Subcutaneous abdominal adipose tissue (tissue), 5 donors: ENCODE measurements at regions not wholly inside any gene's neighbourhood (a gene's known extent, or its start where the extent isn't known, plus 50 kb on each side); places are given as distances from the start of the nearest gene placed in this dataset.
"Not testable (repeated sequence)": the region's sequence is repeated elsewhere in the genome, so short reads cannot be mapped to it uniquely, and the experiment has no call there.

Experiments
- H3K27ac ChIP-seq: one replicate; pipeline ENCODE4 v1.7.0; 2013; ENCODE audit warnings: low read depth, mild to moderate bottlenecking, inconsistent platforms, low read length, moderate library complexity
- H3K27me3 ChIP-seq, 5 donors: one replicate each; pipeline ENCODE4 v1.7.0; 2013; ENCODE audit warnings: low read length in 5 of 5, inconsistent platforms in 1 of 5; ENCODE audit not compliant: control insufficient read depth in 5 of 5, insufficient read depth in 4 of 5
- H3K36me3 ChIP-seq, 5 donors: one replicate each; pipeline ENCODE4 v1.7.0; 2013; ENCODE audit warnings: low read length in 5 of 5; ENCODE audit not compliant: control insufficient read depth in 5 of 5, insufficient read depth in 5 of 5
- H3K4me1 ChIP-seq, 5 donors: one replicate each; pipeline ENCODE4 v1.7.0; 2013; ENCODE audit warnings: low read length in 5 of 5, mild to moderate bottlenecking in 3 of 5, moderate library complexity in 1 of 5; ENCODE audit not compliant: control insufficient read depth in 5 of 5, insufficient read depth in 5 of 5
- H3K4me3 ChIP-seq, 5 donors: one replicate each; pipeline ENCODE4 v1.7.0; 2013; ENCODE audit warnings: low read length in 5 of 5, low read depth in 1 of 5
- H3K9ac ChIP-seq, 5 donors: one replicate each; pipeline ENCODE4 v1.7.0; 2013; ENCODE audit warnings: low read length in 5 of 5, mild to moderate bottlenecking in 4 of 5, moderate library complexity in 3 of 5
- H3K9me3 ChIP-seq, 5 donors: one replicate each; pipeline ENCODE4 v1.7.0; 2013; ENCODE audit warnings: low read length in 5 of 5; ENCODE audit not compliant: control insufficient read depth in 5 of 5
- donor health status: healthy.
- donor health status: healthy.
- donor health status: healthy.
- donor health status: healthy.
- donor health status: healthy.

- no peak overlapping the region for H3K9ac ChIP-seq
- H3K4me1 ChIP-seq, result no peaks in the 10 kb centered on the region
Measured at GRCh38 chr5:30156156-30156555, 1037.3 kb upstream of the CDH6 start.

GRCh38 chr5:30152431-30152830, 1041.1 kb upstream of the CDH6 start:
- Histone ChIP-seq H3K27ac (no peak overlapping the region), H3K27me3 (no peaks in the 10 kb centered on the region), H3K9me3 (no peaks in the 10 kb centered on the region), H3K4me3 (no peak overlapping the region), H3K4me1 (no peaks in the 10 kb centered on the region), H3K9ac (no peak overlapping the region), H3K36me3 (no peaks in the 10 kb centered on the region)

More at GRCh38 chr5:30156156-30156555, 1037.3 kb upstream of the CDH6 start:
- no peak overlapping the region for H3K27ac ChIP-seq
- H3K4me3 ChIP-seq, result no peak overlapping the region
- no peaks in the 10 kb centered on the region for H3K36me3 ChIP-seq
- no peaks in the 10 kb centered on the region for H3K9me3 ChIP-seq
- no peaks in the 10 kb centered on the region for H3K27me3 ChIP-seq

- no peak overlapping the region for H3K9ac ChIP-seq
- H3K4me1 ChIP-seq, result no peaks in the 10 kb centered on the region
- no peak overlapping the region for H3K4me3 ChIP-seq
Measured at GRCh38 chr5:30150231-30150630, 1043.3 kb upstream of the CDH6 start.

GRCh38 chr5:30149526-30149925, 1044.0 kb upstream of the CDH6 start:
- Histone ChIP-seq H3K9ac (no peak overlapping the region), H3K27ac (no peak overlapping the region), H3K4me3 (no peak overlapping the region), H3K9me3 (no peaks in the 10 kb centered on the region), H3K36me3 (no peaks in the 10 kb centered on the region), H3K4me1 (no peaks in the 10 kb centered on the region), H3K27me3 (no peaks in the 10 kb centered on the region)

More at GRCh38 chr5:30150231-30150630, 1043.3 kb upstream of the CDH6 start:
- no peaks in the 10 kb centered on the region for H3K36me3 ChIP-seq
- H3K27me3 ChIP-seq, result no peaks in the 10 kb centered on the region
- H3K9me3 ChIP-seq, result no peaks in the 10 kb centered on the region
- H3K27ac ChIP-seq, result no peak overlapping the region

GRCh38 chr5:30147976-30148375, 1045.5 kb upstream of the CDH6 start:
- Histone ChIP-seq H3K27ac (no peak overlapping the region), H3K4me3 (no peak overlapping the region), H3K9me3 (peaks cover 0 to 4% (median 0%) of the 10 kb centered on the region in 5 donors), H3K9ac (no peak overlapping the region), H3K4me1 (no peaks in the 10 kb centered on the region), H3K27me3 (no peaks in the 10 kb centered on the region), H3K36me3 (no peaks in the 10 kb centered on the region)

GRCh38 chr5:30144059-30144458, 1049.4 kb upstream of the CDH6 start:
- H3K4me1 ChIP-seq, H3K4me3 ChIP-seq, H3K27ac ChIP-seq, H3K27me3 ChIP-seq, H3K36me3 ChIP-seq, H3K9ac ChIP-seq, H3K9me3 ChIP-seq: not testable (repeated sequence)

GRCh38 chr5:30142432-30142831, 1051.1 kb upstream of the CDH6 start:
- H3K27me3 ChIP-seq, result no peaks in the 10 kb centered on the region
- peaks cover 0 to 5% (median 2%) of the 10 kb centered on the region in 5 donors for H3K9me3 ChIP-seq
- H3K4me1 ChIP-seq, result no peaks in the 10 kb centered on the region
- no peak overlapping the region for H3K27ac ChIP-seq
- no peak overlapping the region for H3K9ac ChIP-seq
- no peak overlapping the region for H3K4me3 ChIP-seq
- H3K36me3 ChIP-seq, result no peaks in the 10 kb centered on the region

- Histone ChIP-seq H3K9ac (no peak overlapping the region), H3K4me3 (no peak overlapping the region), H3K4me1 (no peaks in the 10 kb centered on the region), H3K9me3 (no peaks in the 10 kb centered on the region), H3K27me3 (no peaks in the 10 kb centered on the region), H3K27ac (no peak overlapping the region), H3K36me3 (no peaks in the 10 kb centered on the region)
Measured at GRCh38 chr5:30121043-30121442, 1072.4 kb upstream of the CDH6 start.

- peaks cover 0 to 3% (median 0%) of the 10 kb centered on the region in 5 donors for H3K9me3 ChIP-seq
- H3K27me3 ChIP-seq, result no peaks in the 10 kb centered on the region
- H3K27ac ChIP-seq, result no peak overlapping the region
- H3K9ac ChIP-seq, result no peak overlapping the region
- H3K4me1 ChIP-seq, result no peaks in the 10 kb centered on the region
- H3K4me3 ChIP-seq, result no peak overlapping the region
- no peaks in the 10 kb centered on the region for H3K36me3 ChIP-seq
Measured at GRCh38 chr5:30117135-30117534, 1076.4 kb upstream of the CDH6 start.

- Histone ChIP-seq H3K27me3 (no peaks in the 10 kb centered on the region), H3K9ac (no peak overlapping the region), H3K9me3 (peaks cover 0 to 3% (median 0%) of the 10 kb centered on the region in 5 donors), H3K4me3 (no peak overlapping the region), H3K36me3 (no peaks in the 10 kb centered on the region), H3K27ac (no peak overlapping the region), H3K4me1 (no peaks in the 10 kb centered on the region)
Measured at GRCh38 chr5:30113542-30113941, 1079.9 kb upstream of the CDH6 start.

- H3K9me3 ChIP-seq, result peaks cover 0 to 3% (median 0%) of the 10 kb centered on the region in 5 donors
- H3K27me3 ChIP-seq, result no peaks in the 10 kb centered on the region
- no peak overlapping the region for H3K4me3 ChIP-seq
- H3K36me3 ChIP-seq, result no peaks in the 10 kb centered on the region
- H3K27ac ChIP-seq, result no peak overlapping the region
- H3K9ac ChIP-seq, result no peak overlapping the region
- H3K4me1 ChIP-seq, result no peaks in the 10 kb centered on the region
Measured at GRCh38 chr5:30112867-30113266, 1080.6 kb upstream of the CDH6 start.
